ENCODE measurements at regions not wholly inside any gene's neighbourhood (a gene's known extent, or its start where the extent isn't known, plus 50 kb on each side); places are given as distances from the start of the nearest gene placed in this dataset.

GRCh38 chr16:86033016-86033474 lies 134.1 kb downstream of the IRF8 start:
- Histone ChIP-seq H3K27me3 (replicated peaks; ENCODE audit: insufficient read depth) (peaks cover 5% of the 10 kb centered on the region), H3K9me3 (no peaks in the 10 kb centered on the region), H3K27ac (no peak overlapping the region), H3K4me1 (replicated peaks) (no peaks in the 10 kb centered on the region), H3K4me3 (no peak overlapping the region), H3K36me3 (no peaks in the 10 kb centered on the region)
- no peak for TF ChIP-seq CTCF (IDR thresholded peaks at IDR 0.05)
- no peak for TF ChIP-seq POLR2A (IDR thresholded peaks at IDR 0.05)
- TF ChIP-seq POLR2AphosphoS5 (IDR thresholded peaks at IDR 0.05), result no peak
- intact Hi-C loops (cut with DNase I), result no loop called here
- DNase-seq (ENCODE audit: low spot score), result no peak
- 20% methylated on average over 16 of the region's 19 CpGs for WGBS

GRCh38 chr16:86033971-86034370 lies 135.0 kb downstream of the IRF8 start:
- intact Hi-C loops (cut with DNase I), result no loop called here
- Histone ChIP-seq H3K4me1 (replicated peaks) (no peaks in the 10 kb centered on the region), H3K27me3 (replicated peaks; ENCODE audit: insufficient read depth) (peaks cover 1% of the 10 kb centered on the region), H3K9me3 (no peaks in the 10 kb centered on the region), H3K27ac (no peak overlapping the region), H3K4me3 (no peak overlapping the region), H3K36me3 (no peaks in the 10 kb centered on the region)
- DNase-seq (ENCODE audit: low spot score), result no peak
- 95% methylated on average over 4 of the region's 4 CpGs for WGBS
- TF ChIP-seq CTCF (IDR thresholded peaks at IDR 0.05) (no peak), POLR2A (IDR thresholded peaks at IDR 0.05) (no peak), POLR2AphosphoS5 (IDR thresholded peaks at IDR 0.05) (no peak)

- H3K27ac ChIP-seq, result no peak overlapping the region
- DNase-seq (ENCODE audit: low spot score), result no peak
- no peaks in the 10 kb centered on the region for H3K36me3 ChIP-seq
- no peaks in the 10 kb centered on the region for H3K27me3 ChIP-seq (replicated peaks; ENCODE audit: insufficient read depth)
- no peak overlapping the region for H3K4me3 ChIP-seq
- whole genome bisulfite sequencing, result 83% methylated on average over 12 of the region's 12 CpGs
- intact Hi-C loops (cut with DNase I), result no loop called here
- TF ChIP-seq CTCF (IDR thresholded peaks at IDR 0.05) (no peak), POLR2A (IDR thresholded peaks at IDR 0.05) (no peak), POLR2AphosphoS5 (IDR thresholded peaks at IDR 0.05) (no peak)
- H3K4me1 ChIP-seq (replicated peaks), result no peaks in the 10 kb centered on the region
- no peaks in the 10 kb centered on the region for H3K9me3 ChIP-seq
Observed at GRCh38 chr16:86034421-86034919, 135.5 kb downstream of the IRF8 start.

GRCh38 chr16:86035906-86036305 lies 136.9 kb downstream of the IRF8 start:
- Histone ChIP-seq H3K36me3 (no peaks in the 10 kb centered on the region), H3K27ac (no peak overlapping the region), H3K9me3 (no peaks in the 10 kb centered on the region), H3K4me3 (no peak overlapping the region), H3K27me3 (replicated peaks; ENCODE audit: insufficient read depth) (peaks cover 3% of the 10 kb centered on the region), H3K4me1 (replicated peaks) (no peaks in the 10 kb centered on the region)
- 94% methylated on average over 13 of the region's 13 CpGs for whole genome bisulfite sequencing
- DNase-seq (ENCODE audit: low spot score), result no peak
- no peak for TF ChIP-seq POLR2A (IDR thresholded peaks at IDR 0.05)
- TF ChIP-seq CTCF (IDR thresholded peaks at IDR 0.05), result no peak
- no peak for TF ChIP-seq POLR2AphosphoS5 (IDR thresholded peaks at IDR 0.05)
- intact Hi-C loops (cut with DNase I), result no loop called here
